GM12878 (cell line): ENCODE measurements at regions not wholly inside any gene's neighbourhood (a gene's known extent, or its start where the extent isn't known, plus 50 kb on each side); places are given as distances from the start of the nearest gene placed in this dataset.

ENCODE experiments used
- ATAC-seq: fragments of 200-7000 bp; cut with Tn5 transposase; 3 replicates; pipeline ENCODE4 v1.9.1; 2020; ENCODE audit warnings: mild to moderate bottlenecking, moderate library complexity
- BruUV-seq: library from RNA; stranded (reverse); fragments of 400-500 nt; replicated peaks from 2 replicates; lab custom pipeline; 2021; lab: Mats Ljungman, UMichigan
- CTCF ChIA-PET: fragments of 300-600 bp; sonication (Branson Sonifier 250); formaldehyde crosslinking; extraction: SDS; loops from one replicate; lab custom pipeline; 2021; ENCODE audit warnings: inconsistent platforms; lab: Yijun Ruan, JAX
- POLR2A ChIA-PET: fragments of 350-600 bp; formaldehyde crosslinking; extraction: SDS; loops from one replicate; lab custom pipeline; 2021; ENCODE audit warnings: inconsistent platforms; lab: Charles Lee
- RAD21 ChIA-PET: fragments of 300-600 bp; sonication (Branson Sonifier 250); formaldehyde crosslinking; loops from one replicate; lab custom pipeline; 2023; ENCODE audit warnings: antibody characterized with exemption; ENCODE audit not compliant: unreplicated experiment; lab: Charles Lee
- SMC1A ChIA-PET: fragments of 300-600 bp; sonication (Branson Sonifier 250); formaldehyde crosslinking; loops from one replicate; lab custom pipeline; 2023; ENCODE audit not compliant: unreplicated experiment, uncharacterized antibody; lab: Charles Lee
- DNase-seq: peaks from one replicate; pipeline ENCODE4 v3.0.0-alpha.2; 2011; ENCODE audit warnings: low read depth, low spot score
- FAIRE-seq: peaks from 3 replicates; lab custom pipeline; 2011; peaks lifted over from hg19 to GRCh38; lab: Jason Lieb, UNC
- H2AFZ ChIP-seq: 2 replicates; pipeline ENCODE4 v1.6.0; 2011; ENCODE audit warnings: low read depth, low read length, control low read depth; ENCODE audit not compliant: control insufficient read depth
- H3K27ac ChIP-seq: 2 replicates; pipeline ENCODE4 v1.5.1; 2011; ENCODE audit warnings: control low read depth; ENCODE audit not compliant: control insufficient read depth, insufficient read depth
- H3K27me3 ChIP-seq, 2 experiments: replicated peaks in 1 of 2; 2 replicates each; pipeline versions ENCODE4 v1.6.0 to v1.6.1; 2011; ENCODE audit warnings: low read length in 1 of 2; ENCODE audit not compliant: control insufficient read depth in 2 of 2, insufficient read depth in 2 of 2
- H3K36me3 ChIP-seq, 2 experiments: 2 replicates each; pipeline ENCODE4 v1.5.1; 2011; ENCODE audit warnings: low read length in 1 of 2; ENCODE audit not compliant: control insufficient read depth in 2 of 2, insufficient read depth in 2 of 2
- H3K4me1 ChIP-seq: 2 replicates; pipeline ENCODE4 v1.6.1; 2011; ENCODE audit warnings: mild to moderate bottlenecking, low read length, moderate library complexity, mixed read lengths; ENCODE audit not compliant: control insufficient read depth, insufficient read depth
- H3K4me2 ChIP-seq: 2 replicates; pipeline ENCODE4 v1.6.0; 2011; ENCODE audit warnings: control low read depth; ENCODE audit not compliant: control insufficient read depth, insufficient read depth
- H3K4me3 ChIP-seq: fragments of 200-600 bp; sonication (generic); 2 replicates; pipeline ENCODE4 v1.5.1; 2016
- H3K79me2 ChIP-seq: 2 replicates; pipeline ENCODE4 v1.6.0; 2011; ENCODE audit warnings: low read length; ENCODE audit not compliant: control insufficient read depth, insufficient read depth
- H3K9ac ChIP-seq: 2 replicates; pipeline ENCODE4 v1.8.0; 2011; ENCODE audit warnings: low read length, control low read depth, mixed read lengths; ENCODE audit not compliant: control insufficient read depth, insufficient read depth
- H3K9me3 ChIP-seq: replicated peaks from 3 replicates; pipeline ENCODE4 v1.5.1; 2011; ENCODE audit warnings: mild to moderate bottlenecking, low read length; ENCODE audit not compliant: control insufficient read depth, insufficient read depth
- H4K20me1 ChIP-seq: 2 replicates; pipeline ENCODE4 v1.6.0; 2011; ENCODE audit not compliant: control insufficient read depth, insufficient read depth
- CEBPZ ChIP-seq: fragments of 150-350 bp; IDR thresholded peaks from 2 replicates; pipeline ENCODE4 v1.6.1; 2016; ENCODE audit warnings: low read depth, low read length
- GATAD2B ChIP-seq: fragments of 450-650 bp; conservative IDR thresholded peaks from 2 replicates; pipeline ENCODE4 v1.6.1; 2017; ENCODE audit warnings: low read depth, mild to moderate bottlenecking, moderate library complexity
- MEF2B ChIP-seq: fragments of 450-650 bp; IDR thresholded peaks from 2 replicates; pipeline ENCODE4 v1.6.1; 2018; ENCODE audit warnings: mild to moderate bottlenecking, moderate library complexity; ENCODE audit not compliant: partially characterized antibody, poor library complexity, severe bottlenecking
- NR2C1 ChIP-seq: fragments of 450-650 bp; IDR thresholded peaks from 2 replicates; pipeline ENCODE4 v1.6.1; 2017; ENCODE audit warnings: antibody characterized with exemption, mild to moderate bottlenecking, moderate library complexity
- PBX3 ChIP-seq: IDR thresholded peaks from 2 replicates; pipeline ENCODE4 v1.6.1; 2011; ENCODE audit warnings: mild to moderate bottlenecking, low read depth, low read length, moderate library complexity; ENCODE audit not compliant: insufficient replicate concordance
- WGBS: methylation state at CpG from one replicate; pipeline ENCODE4 v1.1.6; 2016; ENCODE audit warnings: low lambda C conversion rate; ENCODE audit not compliant: insufficient replicate concordance, insufficient coverage; ENCODE audit errors: missing lambda C conversion rate; 5-methylcytosine and 5-hydroxymethylcytosine counted together
- in situ Hi-C: fragments of 300-500 bp; cut with MboI; formaldehyde crosslinking; loops from 9 replicates; pipeline ENCODE4 v1.14.3; 2018; ENCODE audit warnings: mixed read lengths
- intact Hi-C: fragments of 100-400 bp; cut with micrococcal nuclease; formaldehyde crosslinking; loops from one replicate; pipeline ENCODE4 v1.14.2; 2022; ENCODE audit not compliant: unreplicated experiment

- in situ Hi-C loops, result no loop called here
- no TSS peak for BruUV-seq
- no peak overlapping the region for H2AFZ ChIP-seq
- POLR2A ChIA-PET, result no interaction called here
- no peak overlapping the region for H3K27ac ChIP-seq
- no peak overlapping the region for H3K4me3 ChIP-seq
- H3K9me3 ChIP-seq, result no peaks in the 10 kb centered on the region
- H3K27me3 ChIP-seq, result no peaks in the 10 kb centered on the region
- H4K20me1 ChIP-seq, result no peaks in the 10 kb centered on the region
- FAIRE-seq, result no peak
- no peak for DNase-seq
- SMC1A ChIA-PET, result no interaction called here
- no peak overlapping the region for H3K9ac ChIP-seq
- no peaks in the 10 kb centered on the region for H3K4me1 ChIP-seq
- no peaks in the 10 kb centered on the region for H3K79me2 ChIP-seq
- no peak for ATAC-seq
- H3K4me2 ChIP-seq, result no peak overlapping the region
- intact Hi-C loops, result no loop called here
- no peaks in the 10 kb centered on the region for H3K36me3 ChIP-seq
- TF ChIP-seq CEBPZ (no peak), GATAD2B (no peak), NR2C1 (no peak)
- CTCF ChIA-PET, result no interaction called here
- RAD21 ChIA-PET, result no interaction called here
Measured at GRCh38 chrX:10377427-10377826, 220.7 kb downstream of the CLCN4 start.

GRCh38 chrX:10379878-10380277 is 223.1 kb downstream of the CLCN4 start:
- ChIA-PET RAD21 (no interaction called here), CTCF (no interaction called here), POLR2A (no interaction called here), SMC1A (no interaction called here)
- TF ChIP-seq PBX3, result no peak
- TF ChIP-seq MEF2B, result peak; percentile 62
- intact Hi-C loops (no loop called here), in situ Hi-C loops (no loop called here)
- H4K20me1 ChIP-seq, result no peaks in the 10 kb centered on the region
- no peaks in the 10 kb centered on the region for H3K9me3 ChIP-seq
- no TSS peak for BruUV-seq
- 0% methylated on average over 3 of the region's 3 CpGs for WGBS
- H3K27ac ChIP-seq, result no peak overlapping the region
- no peak overlapping the region for H3K4me2 ChIP-seq
- H3K4me3 ChIP-seq, result no peak overlapping the region
- no peaks in the 10 kb centered on the region for H3K27me3 ChIP-seq
- H3K4me1 ChIP-seq, result no peaks in the 10 kb centered on the region
- no peak overlapping the region for H3K9ac ChIP-seq
- no peak overlapping the region for H2AFZ ChIP-seq
- no peaks in the 10 kb centered on the region for H3K36me3 ChIP-seq
- FAIRE-seq (no peak), ATAC-seq (no peak), DNase-seq (no peak)
- H3K79me2 ChIP-seq, result no peaks in the 10 kb centered on the region
